GM21825 (cell line): ENCODE measurements at regions not wholly inside any gene's neighbourhood (a gene's known extent, or its start where the extent isn't known, plus 50 kb on each side); places are given as distances from the start of the nearest gene placed in this dataset.
"Not testable (repeated sequence)": the region's sequence is repeated elsewhere in the genome, so short reads cannot be mapped to it uniquely, and the experiment has no call there.

Source experiments
- ATAC-seq: cut with Tn5 transposase; IDR thresholded peaks from one replicate; pipeline ENCODE4 v1.9.1; 2021; ENCODE audit warnings: mild to moderate bottlenecking, moderate library complexity; ENCODE audit not compliant: unreplicated experiment

DNA sequence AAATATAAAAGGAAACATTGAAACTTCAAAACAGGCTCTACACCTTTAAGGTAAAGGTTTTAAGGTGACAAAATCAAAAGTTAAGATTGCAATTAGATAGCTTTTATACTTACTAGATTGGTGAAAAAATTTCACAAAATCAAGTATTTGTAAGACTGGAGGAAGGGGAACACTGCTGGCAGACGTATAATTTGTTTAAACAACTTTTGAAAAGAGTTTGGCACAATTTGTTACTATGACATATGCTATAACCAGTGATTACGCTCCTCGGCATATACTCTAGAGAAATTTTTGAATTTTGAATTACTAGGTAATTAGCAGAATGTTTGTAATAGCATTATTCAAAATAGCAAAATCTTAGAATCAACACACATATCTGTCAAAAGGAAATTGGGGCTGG, 425.0 kb downstream of the LRRIQ3 start:
- ATAC-seq: no peak

DNA sequence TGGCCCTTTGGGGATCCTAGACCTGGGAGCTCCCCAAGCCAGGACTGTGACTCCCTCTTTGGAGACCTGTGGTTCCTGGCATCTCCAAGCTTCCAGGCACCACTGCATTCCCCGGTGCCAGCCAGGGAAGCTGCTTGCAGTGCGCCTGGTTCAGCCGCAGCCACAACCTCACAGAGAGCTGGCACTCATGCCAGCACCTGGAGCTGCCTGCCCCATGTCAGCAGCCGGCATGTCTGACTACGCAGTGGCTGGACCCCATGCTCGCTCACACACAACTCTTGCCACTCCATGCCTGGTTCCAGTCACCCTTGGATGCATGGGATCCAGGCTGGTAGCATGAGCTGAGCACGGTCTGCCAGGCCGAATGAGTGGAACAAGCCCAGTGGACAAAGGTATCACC, 426.6 kb downstream of the LRRIQ3 start:
- no peak for ATAC-seq

DNA sequence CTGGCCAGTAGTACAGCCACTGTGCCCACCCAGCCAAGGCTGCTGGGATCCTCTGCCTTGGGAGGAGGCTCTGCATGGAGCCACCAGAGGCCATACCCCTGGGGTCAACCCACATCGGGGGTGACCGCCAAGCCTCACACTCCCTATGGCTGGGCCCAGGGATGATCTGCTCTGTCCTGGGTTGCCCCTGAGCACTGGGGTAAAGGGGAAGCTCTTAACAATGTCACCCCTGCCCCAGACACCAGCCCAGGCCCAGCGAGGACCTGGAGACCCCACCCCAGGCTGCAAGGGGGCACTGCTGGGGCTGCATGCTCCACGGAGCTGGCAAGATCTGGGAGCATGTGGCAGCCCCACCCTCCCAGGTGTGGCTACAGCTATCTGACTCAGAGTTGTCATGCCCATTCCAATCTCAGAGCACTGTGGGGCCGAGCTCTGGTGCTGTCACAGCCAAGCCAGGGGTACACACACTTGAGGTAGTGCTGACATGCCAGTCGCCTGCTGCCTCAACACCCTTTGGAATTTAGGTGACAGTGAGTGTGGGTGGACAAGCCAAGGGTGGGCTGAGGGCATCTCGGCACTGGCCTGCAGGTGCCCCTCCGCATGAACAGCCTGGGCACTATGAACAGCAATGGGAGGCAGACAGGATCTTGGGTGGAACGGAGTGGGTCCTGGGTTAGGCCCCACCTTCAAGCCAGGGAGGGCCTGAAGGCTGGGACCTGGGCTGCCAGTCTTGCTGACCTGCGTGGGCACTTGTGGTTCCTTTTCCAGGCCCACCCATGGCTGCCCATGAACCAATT, 427.7 kb downstream of the LRRIQ3 start:
- ATAC-seq: no peak

DNA sequence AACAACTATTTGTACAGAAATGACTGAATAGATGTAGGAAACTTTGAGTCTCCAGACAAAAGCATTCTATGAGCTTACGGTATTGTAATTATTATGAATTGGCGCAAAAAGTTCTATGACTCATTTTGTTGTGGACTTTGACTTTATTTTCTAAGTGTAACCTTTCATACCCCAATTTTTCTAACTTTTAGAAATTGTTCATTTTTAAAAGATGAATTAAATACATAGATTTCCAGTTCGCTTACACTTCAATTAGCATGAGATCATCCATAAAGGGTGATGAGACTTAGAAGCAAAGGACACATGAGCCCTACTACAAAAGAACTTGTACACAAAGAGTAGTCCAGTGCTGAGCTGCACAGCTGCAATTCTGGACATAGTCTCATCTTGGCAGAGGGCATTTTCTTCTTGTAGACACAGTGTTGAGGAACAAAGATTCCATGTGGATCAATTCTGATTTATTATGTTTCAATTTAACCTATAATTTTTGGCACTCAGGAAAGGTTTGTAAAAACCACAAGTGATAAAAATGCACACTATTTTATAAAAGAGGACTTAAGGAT, 431.1 kb downstream of the LRRIQ3 start:
- ATAC-seq: no peak

DNA sequence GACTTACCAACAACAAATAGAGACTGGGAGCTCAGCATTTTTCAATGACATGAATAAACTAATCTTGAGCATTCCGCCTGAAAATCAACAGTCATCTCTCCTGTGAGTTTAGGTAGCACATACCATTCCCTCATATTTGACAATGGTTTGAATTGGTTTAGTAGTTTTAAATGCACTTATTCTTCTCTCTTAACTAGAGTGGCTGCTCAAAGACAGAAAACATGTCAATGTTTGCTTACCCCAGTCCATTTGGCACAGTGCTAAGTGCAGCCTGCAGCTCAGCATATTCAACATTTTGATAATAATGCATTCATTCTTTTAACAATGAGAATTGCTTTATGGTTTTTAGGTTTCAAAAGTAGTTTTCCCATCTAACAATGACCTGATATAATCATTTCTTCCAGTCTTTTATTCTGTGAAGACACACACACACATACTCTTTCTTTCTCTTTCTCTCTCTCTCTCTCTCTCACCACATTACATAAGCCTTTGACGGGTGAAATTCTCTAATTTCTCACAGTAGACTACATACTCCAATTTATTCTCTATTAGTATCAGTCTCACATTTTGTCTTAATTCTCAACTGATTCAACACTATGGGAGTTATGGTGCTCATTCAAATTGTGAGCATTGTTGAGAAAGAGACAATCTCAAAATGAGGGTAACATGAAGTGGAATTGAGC, 432.3 kb downstream of the LRRIQ3 start:
- ATAC-seq: no peak

DNA sequence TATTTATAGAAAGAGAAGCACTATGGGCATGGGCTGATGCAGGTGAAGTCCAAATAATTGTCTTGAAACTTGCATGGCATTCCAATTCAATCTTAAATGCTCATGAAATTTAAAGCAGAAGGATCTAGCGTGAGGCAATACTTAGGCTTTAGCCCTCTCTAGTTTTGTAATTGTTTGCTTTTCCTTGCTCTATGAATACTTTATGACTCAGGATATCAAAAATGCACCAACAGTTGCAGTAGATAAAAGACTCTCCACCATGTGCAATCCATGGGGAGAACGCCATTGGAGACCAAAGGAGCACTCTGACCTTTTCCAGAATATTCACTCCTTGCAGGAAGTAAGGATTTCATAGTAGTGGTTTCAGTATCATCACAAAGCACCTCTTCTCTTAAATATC, 436.4 kb downstream of the LRRIQ3 start:
- ATAC-seq: no peak

DNA sequence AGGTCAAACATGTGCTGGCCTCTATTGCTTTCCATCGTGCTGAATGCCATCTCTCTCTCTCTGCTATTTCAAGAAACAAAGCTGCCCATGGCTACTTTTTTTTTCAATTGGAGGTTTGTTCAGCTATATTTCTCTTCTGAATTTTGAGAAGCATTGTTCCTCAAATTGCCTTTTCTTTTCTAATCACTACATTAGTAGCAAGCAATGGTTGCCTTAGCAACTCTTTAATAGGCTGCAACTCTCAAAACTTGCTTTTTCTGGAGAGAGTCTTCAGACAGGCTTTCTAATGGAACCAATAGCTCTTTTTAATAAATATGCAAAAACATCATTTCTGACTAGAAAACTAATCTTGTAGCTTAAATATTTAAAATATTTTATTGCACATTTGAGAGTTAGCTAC, 439.0 kb downstream of the LRRIQ3 start:
- no peak for ATAC-seq

DNA sequence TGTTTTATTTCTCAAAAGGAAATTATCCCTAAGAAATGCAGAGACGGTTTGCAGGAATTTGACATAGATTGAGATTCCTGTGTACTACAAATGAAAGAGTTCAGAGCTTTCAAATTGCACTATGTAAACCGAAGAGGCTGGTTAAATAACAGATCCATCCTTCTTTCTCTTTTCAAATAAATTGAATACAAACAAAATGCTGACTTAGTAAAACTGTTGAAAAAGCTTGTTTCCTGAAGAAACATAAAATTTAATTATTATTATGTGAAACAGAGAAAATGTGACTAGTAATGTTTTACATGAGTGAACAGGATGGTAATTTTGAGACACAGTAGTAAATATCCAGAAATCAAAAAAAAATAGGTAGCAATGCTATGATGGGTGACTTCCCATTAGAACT, 441.2 kb downstream of the LRRIQ3 start:
- no peak for ATAC-seq

DNA sequence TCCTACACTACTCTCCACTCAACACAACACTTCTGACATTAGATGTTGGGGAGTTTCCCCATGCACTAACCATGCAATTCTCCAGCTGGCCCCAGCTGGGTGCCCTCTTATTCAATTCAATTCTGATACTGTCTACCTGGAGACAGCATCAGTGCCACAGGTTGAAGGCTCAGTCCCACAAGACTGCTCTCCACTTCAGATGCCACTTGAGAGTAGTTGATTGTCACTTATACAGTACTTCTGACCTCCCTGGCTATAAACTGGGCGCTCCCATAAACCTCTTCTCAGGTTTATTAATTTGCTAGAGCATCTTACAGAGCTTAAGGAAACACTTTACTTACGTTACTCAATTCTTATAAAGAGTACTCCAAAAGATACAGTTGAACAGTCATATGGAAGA, 442.3 kb downstream of the LRRIQ3 start:
- no peak for ATAC-seq

DNA sequence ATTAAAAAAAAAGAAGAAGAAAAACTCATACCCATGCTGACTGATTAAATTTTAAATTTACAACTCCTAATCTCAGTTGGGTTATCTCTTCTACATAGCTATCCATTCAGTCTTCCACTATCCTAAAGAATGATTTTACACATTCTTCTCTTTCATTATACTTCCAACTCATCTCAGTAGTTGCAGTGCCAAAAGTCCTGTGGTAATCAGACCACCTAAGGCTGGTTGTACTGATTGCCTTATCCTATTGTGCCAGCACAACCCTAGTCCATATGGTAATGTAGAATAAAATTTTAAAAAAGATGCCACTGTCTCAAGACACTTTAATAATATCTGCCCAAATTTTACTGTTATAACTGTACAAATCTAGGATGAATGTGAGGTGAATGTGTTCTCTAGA, 448.0 kb downstream of the LRRIQ3 start:
- no peak for ATAC-seq

DNA sequence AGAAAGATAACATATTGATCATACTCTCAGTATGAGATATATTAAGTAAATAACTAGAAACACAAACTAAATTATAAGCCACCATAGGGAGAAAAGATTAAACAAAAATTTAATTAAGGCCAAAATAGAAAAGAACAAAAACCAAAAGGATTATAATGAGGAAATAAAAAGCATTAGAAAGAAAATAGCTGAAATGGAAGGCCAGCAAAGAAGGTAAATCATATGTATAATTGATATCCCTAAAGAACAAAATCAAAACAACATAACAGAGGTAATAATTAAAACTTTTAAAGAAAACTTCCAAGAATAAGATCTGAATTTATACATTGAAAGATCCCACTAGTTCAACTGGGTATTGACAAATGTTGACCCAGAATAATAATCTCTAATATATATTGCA, 453.0 kb downstream of the LRRIQ3 start:
- no peak for ATAC-seq

DNA sequence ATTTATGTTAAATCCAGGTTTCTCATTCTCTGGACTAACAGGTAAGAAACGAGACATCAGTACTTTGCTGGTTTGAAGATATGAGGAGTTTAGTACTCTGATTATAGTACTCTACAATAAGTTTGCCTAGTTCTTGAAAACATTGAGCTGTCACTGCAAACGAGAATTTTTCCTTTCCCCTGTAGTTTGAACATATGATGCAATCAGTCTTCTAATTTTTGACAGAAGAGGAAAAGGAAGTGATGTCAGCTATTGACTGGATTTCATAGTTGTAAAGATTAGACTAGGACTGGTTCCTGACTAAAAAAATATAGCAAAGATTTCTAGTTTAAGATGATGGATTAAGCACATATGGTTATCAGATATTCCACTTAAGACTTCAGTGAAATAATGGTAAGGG, 461.9 kb downstream of the LRRIQ3 start:
- ATAC-seq: no peak

DNA sequence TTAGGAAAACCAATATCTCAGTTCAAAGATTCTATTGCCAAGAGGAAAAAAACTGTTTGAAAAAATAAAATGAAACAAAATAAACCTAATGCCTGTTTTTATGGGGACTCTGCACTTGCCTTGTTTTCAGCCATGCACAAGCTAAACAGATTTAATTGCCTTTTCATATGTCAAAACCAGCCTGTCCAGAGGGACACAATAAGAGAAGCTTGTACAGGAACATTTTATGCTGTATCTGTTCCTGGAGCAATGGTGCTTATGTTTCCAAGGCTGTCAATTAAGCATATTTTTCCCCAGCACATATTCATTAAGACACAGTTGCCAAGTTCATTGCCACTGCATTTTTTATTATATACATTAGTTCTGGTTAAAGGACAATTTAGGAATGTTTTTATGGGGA, 470.9 kb downstream of the LRRIQ3 start:
- no peak for ATAC-seq

DNA sequence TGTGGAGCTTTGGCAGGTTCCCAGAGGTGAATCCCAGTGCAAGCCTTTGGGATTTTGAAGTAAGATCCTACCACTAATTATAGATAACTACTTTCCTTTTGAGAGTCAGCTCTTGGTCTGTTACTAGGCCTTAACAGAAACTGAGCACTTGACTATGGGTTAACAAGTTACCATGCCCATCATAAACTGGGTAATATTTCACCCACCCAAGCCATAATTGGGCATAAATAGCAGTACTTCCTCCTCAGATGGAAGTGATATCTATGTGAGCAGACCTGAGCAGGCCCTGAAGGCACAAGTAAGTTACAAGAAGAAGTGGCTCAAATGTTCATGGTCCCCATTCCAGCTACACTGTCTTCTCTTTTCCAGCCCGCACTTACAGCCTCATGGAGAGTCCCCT, 475.9 kb downstream of the LRRIQ3 start:
- no peak for ATAC-seq

DNA sequence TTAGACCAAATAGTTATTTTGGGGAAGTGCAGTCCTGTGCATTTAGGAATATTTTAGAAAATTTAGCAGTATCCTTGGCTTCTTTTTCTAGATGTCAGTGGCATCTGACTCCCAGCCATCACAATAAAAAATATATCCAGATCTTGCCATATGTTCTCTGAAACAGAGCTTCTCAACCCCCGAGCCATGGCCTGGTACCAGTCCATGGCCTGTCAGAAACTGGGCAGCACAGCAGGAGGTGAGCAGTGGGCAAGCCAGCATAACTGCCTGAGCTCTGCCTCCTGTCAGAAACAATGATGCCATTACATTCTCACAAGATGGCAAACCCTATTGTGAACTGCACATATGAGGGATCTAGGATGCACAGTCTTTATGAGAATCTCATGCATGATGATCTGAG, 480.0 kb downstream of the LRRIQ3 start:
- ATAC-seq: no peak

DNA sequence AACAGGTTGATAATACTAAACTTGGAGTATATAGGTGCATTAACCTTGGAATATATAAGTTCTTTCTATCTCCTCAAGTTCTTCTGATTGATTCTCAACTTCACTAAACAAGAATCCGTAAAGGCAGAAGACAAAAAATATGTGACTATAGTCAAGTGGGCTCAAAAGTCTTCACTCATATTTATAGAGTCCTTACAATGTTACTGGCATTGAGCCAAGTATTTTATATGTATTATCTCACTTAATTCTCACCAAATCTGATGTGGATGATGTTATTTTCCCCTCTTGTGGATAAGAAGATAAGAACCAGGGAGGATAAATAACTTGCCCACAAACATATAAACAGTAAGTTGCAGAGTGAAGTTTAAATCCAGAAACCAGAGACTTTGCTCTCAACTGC, 486.9 kb downstream of the LRRIQ3 start:
- ATAC-seq: no peak

DNA sequence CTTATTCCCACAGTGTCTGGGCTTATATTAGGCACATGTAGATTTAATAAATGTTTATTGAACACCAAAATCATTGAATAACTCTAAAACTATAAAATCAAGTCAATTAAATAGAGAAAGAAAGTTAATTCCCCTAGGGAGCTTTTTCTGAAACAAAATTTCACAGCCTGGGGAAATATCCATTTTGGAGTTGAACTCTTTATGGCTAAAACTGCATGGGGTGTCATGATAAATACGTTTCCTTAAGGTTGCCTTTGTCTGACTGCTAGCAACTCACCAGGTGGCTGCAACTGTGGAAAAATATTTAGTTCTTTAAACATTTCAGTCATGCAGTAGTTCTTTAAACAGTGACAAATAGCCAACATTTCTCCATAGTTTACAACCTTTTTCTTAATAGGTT, 496.1 kb downstream of the LRRIQ3 start:
- ATAC-seq: no peak

DNA sequence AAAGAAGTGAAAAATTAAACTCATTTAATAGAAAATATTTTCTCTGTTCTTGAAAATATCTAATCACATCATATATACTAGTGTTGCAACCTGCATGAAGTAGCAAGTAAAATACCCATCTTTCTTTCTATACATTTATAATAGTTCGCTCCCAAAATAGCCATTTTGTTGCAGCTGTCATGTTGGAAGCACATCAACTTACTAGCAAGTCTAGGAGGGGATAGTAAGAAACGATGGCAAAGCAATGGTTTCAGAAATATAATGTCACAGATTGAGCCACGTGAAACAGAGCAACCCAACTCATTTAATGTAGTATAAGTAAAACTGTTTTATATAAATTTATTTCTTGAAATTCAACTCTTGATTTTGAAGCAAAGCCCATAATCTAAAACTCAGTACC, 521.8 kb downstream of the LRRIQ3 start:
- no peak for ATAC-seq

DNA sequence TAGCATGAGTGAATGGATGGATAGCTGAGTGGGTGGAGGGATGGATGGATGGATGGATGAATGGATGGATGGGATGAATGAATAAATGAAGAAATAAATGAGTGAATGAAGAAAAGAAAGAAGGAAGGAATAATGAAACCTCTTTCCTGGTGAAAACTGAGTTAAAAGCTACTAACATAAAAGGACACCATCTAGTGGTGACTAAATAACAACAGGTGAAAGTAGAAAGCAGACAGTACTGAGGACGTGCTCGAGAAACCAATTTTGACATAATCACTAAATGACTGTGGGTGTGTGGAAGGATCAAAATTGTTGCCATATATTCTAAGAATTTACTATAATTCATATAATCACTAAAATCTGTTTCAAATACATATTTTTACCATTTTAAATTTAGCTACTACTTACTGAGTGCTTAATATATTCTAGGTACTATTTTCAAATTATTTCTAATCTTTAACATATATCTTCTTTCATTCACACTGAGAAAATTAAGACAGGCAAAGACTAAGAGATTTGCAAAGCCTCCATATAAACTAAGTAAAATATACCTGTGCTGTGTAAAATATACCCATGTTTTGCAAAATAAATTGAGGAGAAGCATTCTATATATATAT, 522.9 kb downstream of the LRRIQ3 start:
- no peak for ATAC-seq

DNA sequence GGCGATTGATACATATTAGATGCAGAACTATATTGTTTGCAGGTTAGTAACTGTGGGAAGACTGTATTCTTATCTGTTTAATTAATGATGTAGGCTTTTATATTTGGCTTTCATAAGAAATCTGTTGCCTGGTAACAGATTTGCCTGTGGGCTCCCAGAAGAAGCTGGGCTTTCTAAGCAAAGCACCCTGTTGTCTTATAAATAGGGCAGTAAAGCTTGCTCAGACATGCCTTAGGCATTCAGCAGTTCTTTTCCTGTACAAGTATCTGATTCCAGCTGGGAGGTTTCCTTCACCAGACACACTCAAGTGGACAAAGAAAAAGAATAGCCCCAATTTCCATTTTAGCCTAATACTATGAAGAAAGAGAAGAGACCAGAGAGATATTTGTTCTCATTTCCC, 524.0 kb downstream of the LRRIQ3 start:
- no peak for ATAC-seq

DNA sequence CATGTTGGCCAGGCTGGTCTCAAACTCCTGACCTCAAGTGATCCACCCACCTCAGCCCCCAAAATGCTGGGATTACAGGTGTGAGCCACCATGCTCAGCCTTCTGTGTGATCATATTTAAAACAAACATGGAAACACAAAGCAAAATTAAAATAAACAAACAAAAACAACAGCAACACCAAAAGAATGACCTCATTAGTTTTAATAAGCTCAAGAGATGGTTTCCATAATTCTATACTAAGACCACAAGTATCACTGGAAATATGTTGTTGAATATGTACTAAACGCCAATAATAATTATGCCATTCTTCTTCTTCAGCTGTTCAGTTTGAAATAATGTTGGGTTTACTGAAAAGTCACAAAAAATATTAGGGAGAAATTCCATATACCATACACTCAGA, 526.4 kb downstream of the LRRIQ3 start:
- no peak for ATAC-seq

DNA sequence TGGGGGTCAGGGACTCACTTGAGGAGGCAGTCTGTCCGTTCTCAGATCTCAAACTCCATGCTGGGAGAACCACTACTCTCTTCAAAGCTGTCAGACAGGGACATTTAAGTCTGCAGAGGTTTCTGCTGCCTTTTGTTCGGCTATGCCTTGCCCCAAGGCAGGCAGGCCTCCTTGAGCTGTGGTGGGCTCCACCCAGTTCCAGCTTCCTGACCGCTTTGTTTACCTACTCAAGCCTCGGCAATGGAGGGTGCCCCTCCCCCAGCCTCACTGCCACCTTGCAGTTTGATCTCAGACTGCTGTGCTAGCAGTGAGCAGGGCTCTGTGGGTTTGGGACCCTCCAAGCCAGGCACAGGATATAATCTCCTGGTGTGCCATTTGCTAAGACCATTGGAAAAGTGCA, 530.0 kb downstream of the LRRIQ3 start:
- ATAC-seq: not testable (repeated sequence)
